ENCODE measurements at regions not wholly inside any gene's neighbourhood (a gene's known extent, or its start where the extent isn't known, plus 50 kb on each side); places are given as distances from the start of the nearest gene placed in this dataset.

- WGBS (ENCODE audit: low lambda C conversion rate): 97% methylated on average over 27 of the region's 30 CpGs
- ATAC-seq (no peak), DNase-seq (ENCODE audit: low spot score) (no peak), FAIRE-seq (no peak)
- intact Hi-C loops (cut with micrococcal nuclease; ENCODE audit: unreplicated experiment) (no loop called here), in situ Hi-C loops (cut with HindIII; ENCODE audit: extremely low pct_ligation_motif_present, low pct_unique_long_range_greater_than_20kb) (no loop called here)
- H2AFZ ChIP-seq (ENCODE audit: low read length): no peak overlapping the region
- no peak overlapping the region for H3K9ac ChIP-seq (ENCODE audit: insufficient read depth, low read depth, low read length)
- H3K9me3 ChIP-seq (ENCODE audit: low read length): no peaks in the 10 kb centered on the region
- no peaks in the 10 kb centered on the region for H3K79me2 ChIP-seq (ENCODE audit: insufficient read depth, low read length)
- H3K4me1 ChIP-seq (ENCODE audit: insufficient read depth, low read length): no peaks in the 10 kb centered on the region
- peak; percentile 47 for TF ChIP-seq AGO2 (optimal IDR thresholded peaks at IDR 0.05; ENCODE audit: low read depth, low read length)
- TF ChIP-seq, protein P1, sequence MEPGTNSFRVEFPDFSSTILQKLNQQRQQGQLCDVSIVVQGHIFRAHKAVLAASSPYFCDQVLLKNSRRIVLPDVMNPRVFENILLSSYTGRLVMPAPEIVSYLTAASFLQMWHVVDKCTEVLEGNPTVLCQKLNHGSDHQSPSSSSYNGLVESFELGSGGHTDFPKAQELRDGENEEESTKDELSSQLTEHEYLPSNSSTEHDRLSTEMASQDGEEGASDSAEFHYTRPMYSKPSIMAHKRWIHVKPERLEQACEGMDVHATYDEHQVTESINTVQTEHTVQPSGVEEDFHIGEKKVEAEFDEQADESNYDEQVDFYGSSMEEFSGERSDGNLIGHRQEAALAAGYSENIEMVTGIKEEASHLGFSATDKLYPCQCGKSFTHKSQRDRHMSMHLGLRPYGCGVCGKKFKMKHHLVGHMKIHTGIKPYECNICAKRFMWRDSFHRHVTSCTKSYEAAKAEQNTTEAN (CRISPR knock-in tag; conservative IDR thresholded peaks at IDR 0.05): no peak
- POLR2A ChIA-PET: no interaction called here
- 0 out of 2 replicates have a peak, but pooled peaks cover 2% of the 10 kb centered on the region for H4K20me1 ChIP-seq (ENCODE audit: insufficient read depth, low read length)
- 0 out of 5 replicates have a peak, but pooled peaks cover 0 to 2% of the 10 kb centered on the region in 2 experiments for H3K36me3 ChIP-seq (replicated peaks in 1 of 2; ENCODE audit: control insufficient read depth in 1 of 2, insufficient read depth in 2 of 2, low read length in 2 of 2)
- H3K4me3 ChIP-seq (replicated peaks in 1 of 3; ENCODE audit: insufficient read depth in 1 of 3, low read depth in 2 of 3, low read length in 3 of 3): no peak overlapping the region
- H3K27ac ChIP-seq (ENCODE audit: extremely low read length, insufficient read depth, low read length): no peak overlapping the region
- CTCF ChIA-PET (ENCODE audit: low intra/inter-chr PET ratio, low total read pairs): no interaction called here
- H3K4me2 ChIP-seq (ENCODE audit: low read depth, low read length): no peak overlapping the region
- no peaks in the 10 kb centered on the region for H3K27me3 ChIP-seq (ENCODE audit: control insufficient read depth in 1 of 2, insufficient read depth in 2 of 2, low read length in 2 of 2)
- BruUV-seq (replicated peaks): no TSS peak
Observed at GRCh38 chr11:70568814-70569617, 170.7 kb downstream of the CTTN start.

DNA sequence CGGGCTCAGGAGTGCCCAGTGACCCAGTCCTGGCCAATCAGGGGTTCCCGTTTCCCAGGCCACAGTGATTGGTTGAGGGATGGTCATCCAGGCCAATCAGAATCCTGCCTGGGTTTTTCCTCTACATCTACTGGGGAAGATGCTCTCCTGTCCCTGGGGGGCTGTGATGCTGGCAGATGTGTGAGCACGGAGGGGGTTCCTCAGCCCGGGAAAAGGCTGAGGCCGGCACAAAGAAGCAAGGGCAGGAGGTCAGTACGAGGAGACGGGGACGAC, 171.2 kb downstream of the CTTN start:
- no TSS peak for BruUV-seq (replicated peaks)
- H3K9ac ChIP-seq (ENCODE audit: insufficient read depth, low read depth, low read length): no peak overlapping the region
- H3K9me3 ChIP-seq (ENCODE audit: low read length): no peaks in the 10 kb centered on the region
- ATAC-seq: no peak
- H3K79me2 ChIP-seq (ENCODE audit: insufficient read depth, low read length): no peaks in the 10 kb centered on the region
- no peak for DNase-seq (ENCODE audit: low spot score)
- 95% methylated on average over 7 of the region's 8 CpGs for WGBS (ENCODE audit: low lambda C conversion rate)
- H3K27me3 ChIP-seq (ENCODE audit: control insufficient read depth in 1 of 2, insufficient read depth in 2 of 2, low read length in 2 of 2): no peaks in the 10 kb centered on the region
- FAIRE-seq: no peak
- H3K36me3 ChIP-seq (replicated peaks in 1 of 2; ENCODE audit: control insufficient read depth in 1 of 2, insufficient read depth in 2 of 2, low read length in 2 of 2): 0 out of 5 replicates have a peak, but pooled peaks cover 0 to 2% of the 10 kb centered on the region in 2 experiments
- intact Hi-C loops (cut with micrococcal nuclease; ENCODE audit: unreplicated experiment) (no loop called here), in situ Hi-C loops (cut with HindIII; ENCODE audit: extremely low pct_ligation_motif_present, low pct_unique_long_range_greater_than_20kb) (no loop called here)
- no peak overlapping the region for H3K27ac ChIP-seq (ENCODE audit: extremely low read length, insufficient read depth, low read length)
- no peak overlapping the region for H3K4me2 ChIP-seq (ENCODE audit: low read depth, low read length)
- H3K4me1 ChIP-seq (ENCODE audit: insufficient read depth, low read length): peaks cover 5% of the 10 kb centered on the region
- POLR2A ChIA-PET: no interaction called here
- CTCF ChIA-PET (ENCODE audit: low intra/inter-chr PET ratio, low total read pairs): no interaction called here
- no peak overlapping the region for H2AFZ ChIP-seq (ENCODE audit: low read length)
- TF ChIP-seq ZBTB34 (CRISPR knock-in tag; IDR thresholded peaks at IDR 0.05) (no peak), NFYB (CRISPR knock-in tag; IDR thresholded peaks at IDR 0.05) (peak; percentile 36; the same call in 1 of the 2 replicates)
- TF ChIP-seq, protein P2, sequence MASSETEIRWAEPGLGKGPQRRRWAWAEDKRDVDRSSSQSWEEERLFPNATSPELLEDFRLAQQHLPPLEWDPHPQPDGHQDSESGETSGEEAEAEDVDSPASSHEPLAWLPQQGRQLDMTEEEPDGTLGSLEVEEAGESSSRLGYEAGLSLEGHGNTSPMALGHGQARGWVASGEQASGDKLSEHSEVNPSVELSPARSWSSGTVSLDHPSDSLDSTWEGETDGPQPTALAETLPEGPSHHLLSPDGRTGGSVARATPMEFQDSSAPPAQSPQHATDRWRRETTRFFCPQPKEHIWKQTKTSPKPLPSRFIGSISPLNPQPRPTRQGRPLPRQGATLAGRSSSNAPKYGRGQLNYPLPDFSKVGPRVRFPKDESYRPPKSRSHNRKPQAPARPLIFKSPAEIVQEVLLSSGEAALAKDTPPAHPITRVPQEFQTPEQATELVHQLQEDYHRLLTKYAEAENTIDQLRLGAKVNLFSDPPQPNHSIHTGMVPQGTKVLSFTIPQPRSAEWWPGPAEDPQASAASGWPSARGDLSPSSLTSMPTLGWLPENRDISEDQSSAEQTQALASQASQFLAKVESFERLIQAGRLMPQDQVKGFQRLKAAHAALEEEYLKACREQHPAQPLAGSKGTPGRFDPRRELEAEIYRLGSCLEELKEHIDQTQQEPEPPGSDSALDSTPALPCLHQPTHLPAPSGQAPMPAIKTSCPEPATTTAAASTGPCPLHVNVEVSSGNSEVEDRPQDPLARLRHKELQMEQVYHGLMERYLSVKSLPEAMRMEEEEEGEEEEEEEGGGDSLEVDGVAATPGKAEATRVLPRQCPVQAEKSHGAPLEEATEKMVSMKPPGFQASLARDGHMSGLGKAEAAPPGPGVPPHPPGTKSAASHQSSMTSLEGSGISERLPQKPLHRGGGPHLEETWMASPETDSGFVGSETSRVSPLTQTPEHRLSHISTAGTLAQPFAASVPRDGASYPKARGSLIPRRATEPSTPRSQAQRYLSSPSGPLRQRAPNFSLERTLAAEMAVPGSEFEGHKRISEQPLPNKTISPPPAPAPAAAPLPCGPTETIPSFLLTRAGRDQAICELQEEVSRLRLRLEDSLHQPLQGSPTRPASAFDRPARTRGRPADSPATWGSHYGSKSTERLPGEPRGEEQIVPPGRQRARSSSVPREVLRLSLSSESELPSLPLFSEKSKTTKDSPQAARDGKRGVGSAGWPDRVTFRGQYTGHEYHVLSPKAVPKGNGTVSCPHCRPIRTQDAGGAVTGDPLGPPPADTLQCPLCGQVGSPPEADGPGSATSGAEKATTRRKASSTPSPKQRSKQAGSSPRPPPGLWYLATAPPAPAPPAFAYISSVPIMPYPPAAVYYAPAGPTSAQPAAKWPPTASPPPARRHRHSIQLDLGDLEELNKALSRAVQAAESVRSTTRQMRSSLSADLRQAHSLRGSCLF (CRISPR knock-in tag; IDR thresholded peaks at IDR 0.05; ENCODE audit: borderline replicate concordance): no peak
- H3K4me3 ChIP-seq (replicated peaks in 1 of 3; ENCODE audit: insufficient read depth in 1 of 3, low read depth in 2 of 3, low read length in 3 of 3): no peak overlapping the region
- H4K20me1 ChIP-seq (ENCODE audit: insufficient read depth, low read length): 0 out of 2 replicates have a peak, but pooled peaks cover 5% of the 10 kb centered on the region
